H1 (cell line): ENCODE measurements at regions not wholly inside any gene's neighbourhood (a gene's known extent, or its start where the extent isn't known, plus 50 kb on each side); places are given as distances from the start of the nearest gene placed in this dataset.

Source experiments
- CTCF ChIA-PET: fragments of 300-600 bp; sonication (Branson Sonifier 250); formaldehyde crosslinking; loops from one replicate; lab custom pipeline; 2021; ENCODE audit not compliant: partially characterized antibody; lab: Charles Lee
- POLR2A ChIA-PET: fragments of 300-600 bp; sonication (Branson Sonifier 250); formaldehyde crosslinking; loops from one replicate; lab custom pipeline; 2021; ENCODE audit warnings: inconsistent platforms; ENCODE audit not compliant: partially characterized antibody; lab: Charles Lee
- DNase-seq, 2 experiments: peaks; one replicate each; pipeline versions ENCODE4 v3.0.0 to v3.0.0-alpha.2; 2010 to 2022; ENCODE audit warnings: low spot score in 2 of 2, low read depth in 1 of 2, mixed read lengths in 1 of 2
- FAIRE-seq: peaks from 2 replicates; lab custom pipeline; 2011; peaks lifted over from hg19 to GRCh38; lab: Jason Lieb, UNC
- H2AFZ ChIP-seq: 2 replicates; pipeline ENCODE4 v1.8.1; 2012; ENCODE audit warnings: low read length, inconsistent platforms
- H2AK5ac ChIP-seq: 2 replicates; pipeline ENCODE4 v1.6.1; 2013; ENCODE audit warnings: low read depth, low read length
- H2BK120ac ChIP-seq: replicated peaks from 2 replicates; pipeline ENCODE3; 2013; ENCODE audit warnings: low read depth, low read length, inconsistent platforms
- H2BK12ac ChIP-seq: 2 replicates; pipeline ENCODE4 v1.6.1; 2013; ENCODE audit warnings: low read depth, low read length
- H2BK15ac ChIP-seq: 2 replicates; pipeline ENCODE4 v1.6.1; 2013; ENCODE audit warnings: low read length
- H2BK20ac ChIP-seq: 2 replicates; pipeline ENCODE4 v1.6.1; 2013; ENCODE audit warnings: low read length
- H2BK5ac ChIP-seq: 2 replicates; pipeline ENCODE4 v1.6.1; 2013; ENCODE audit warnings: low read depth, low read length
- H3K14ac ChIP-seq: 2 replicates; pipeline ENCODE4 v1.6.1; 2013; ENCODE audit warnings: inconsistent platforms; ENCODE audit not compliant: insufficient read length
- H3K18ac ChIP-seq: 2 replicates; pipeline ENCODE4 v1.6.1; 2013; ENCODE audit warnings: low read length; ENCODE audit errors: extremely low read depth
- H3K23ac ChIP-seq: 2 replicates; pipeline ENCODE4 v1.6.1; 2013; ENCODE audit warnings: inconsistent platforms; ENCODE audit not compliant: insufficient read length
- H3K23me2 ChIP-seq: 2 replicates; pipeline ENCODE4 v1.6.1; 2013; ENCODE audit warnings: low read depth, low read length
- H3K27ac ChIP-seq: 2 replicates; pipeline ENCODE4 v1.6.1; 2011; ENCODE audit warnings: low read depth, low read length, inconsistent platforms
- H3K27me3 ChIP-seq, 4 experiments: replicated peaks in 1 of 4; 1 replicate in 1 of 4; 2 replicates in 3 of 4; pipeline versions ENCODE4 v1.6.1 to v1.8.1; 2011 to 2013; ENCODE audit warnings: low read length in 3 of 4, mild to moderate bottlenecking in 3 of 4, inconsistent platforms in 2 of 4, mixed read lengths in 2 of 4, moderate library complexity in 1 of 4; ENCODE audit not compliant: control insufficient read depth in 3 of 4, insufficient read depth in 3 of 4; ENCODE audit errors: extremely low read depth in 1 of 4
- H3K36me3 ChIP-seq, 4 experiments: 2 replicates each; pipeline versions ENCODE4 v1.6.1 to v1.8.1; 2011 to 2013; ENCODE audit warnings: mild to moderate bottlenecking in 4 of 4, low read length in 3 of 4, moderate library complexity in 2 of 4, control low read depth in 1 of 4, inconsistent platforms in 1 of 4; ENCODE audit not compliant: insufficient read depth in 4 of 4, control insufficient read depth in 2 of 4
- H3K4ac ChIP-seq: replicated peaks from 2 replicates; pipeline ENCODE3; 2013; ENCODE audit warnings: low read length, low read depth, mixed read lengths, inconsistent platforms; ENCODE audit not compliant: insufficient read length
- H3K4me1 ChIP-seq, 4 experiments: replicated peaks in 1 of 4; 1 replicate in 1 of 4; 2 replicates in 3 of 4; pipeline versions ENCODE4 v1.6.1 to v1.8.1; 2011 to 2013; ENCODE audit warnings: low read length in 3 of 4, inconsistent platforms in 2 of 4, mixed read lengths in 1 of 4; ENCODE audit not compliant: insufficient read depth in 4 of 4, control insufficient read depth in 3 of 4
- H3K4me2 ChIP-seq, 2 experiments: 2 replicates each; pipeline versions ENCODE4 v1.6.1 to v1.8.1; 2011 to 2013; ENCODE audit warnings: low read depth in 2 of 2, low read length in 2 of 2, control low read depth in 1 of 2, inconsistent platforms in 1 of 2, mild to moderate bottlenecking in 1 of 2; ENCODE audit not compliant: insufficient read depth in 1 of 2
- H3K4me3 ChIP-seq, 4 experiments: fragments of 200-600, 300-600 bp in 1 of 4; sonication (generic), shearing (Covaris generic), sonication (Bioruptor Twin) in 1 of 4; 2 replicates each; pipeline versions ENCODE4 v1.5.1 to v1.8.1; 2011 to 2016; ENCODE audit warnings: low read length in 4 of 4, low read depth in 3 of 4, control low read depth in 2 of 4, inconsistent platforms in 2 of 4, mild to moderate bottlenecking in 2 of 4, mixed read lengths in 1 of 4, moderate library complexity in 1 of 4; ENCODE audit not compliant: insufficient read depth in 2 of 4; ENCODE audit errors: extremely low read depth in 1 of 4
- H3K56ac ChIP-seq: replicated peaks from 2 replicates; pipeline ENCODE3; 2013; ENCODE audit warnings: low read depth, mild to moderate bottlenecking, mixed read lengths, low read length, inconsistent platforms; ENCODE audit not compliant: insufficient read length
- H3K79me1 ChIP-seq: 2 replicates; pipeline ENCODE4 v1.6.1; 2013; ENCODE audit warnings: low read depth, low read length, control low read depth
- H3K79me2 ChIP-seq, 2 experiments: 2 replicates each; pipeline versions ENCODE4 v1.6.1 to v1.8.1; 2012 to 2013; ENCODE audit warnings: low read length in 2 of 2, mild to moderate bottlenecking in 2 of 2, inconsistent platforms in 1 of 2; ENCODE audit not compliant: insufficient read depth in 2 of 2, control insufficient read depth in 1 of 2
- H3K9ac ChIP-seq, 4 experiments: replicated peaks in 1 of 4; 1 replicate in 1 of 4; 2 replicates in 3 of 4; pipeline versions ENCODE4 v1.6.1 to v1.8.1; 2011 to 2013; ENCODE audit warnings: low read depth in 3 of 4, low read length in 3 of 4, control low read depth in 2 of 4, mild to moderate bottlenecking in 2 of 4, moderate library complexity in 2 of 4, inconsistent platforms in 1 of 4; ENCODE audit errors: extremely low read depth in 1 of 4
- H3K9me3 ChIP-seq, 2 experiments: 2 replicates each; pipeline versions ENCODE4 v1.6.1 to v1.8.1; 2012 to 2013; ENCODE audit warnings: mild to moderate bottlenecking in 2 of 2, moderate library complexity in 2 of 2, control low read depth in 1 of 2, inconsistent platforms in 1 of 2, low read depth in 1 of 2, low read length in 1 of 2, mixed read lengths in 1 of 2; ENCODE audit not compliant: insufficient read depth in 2 of 2
- H4K20me1 ChIP-seq, 2 experiments: replicated peaks in 1 of 2; 2 replicates each; pipeline versions ENCODE3 to v1.8.1; 2011 to 2013; ENCODE audit warnings: inconsistent platforms in 2 of 2, low read length in 2 of 2, mild to moderate bottlenecking in 1 of 2; ENCODE audit not compliant: insufficient read depth in 2 of 2, control insufficient read depth in 1 of 2
- H4K5ac ChIP-seq: 2 replicates; pipeline ENCODE4 v1.6.1; 2013; ENCODE audit warnings: low read length, low read depth, mixed read lengths, inconsistent platforms; ENCODE audit not compliant: insufficient read length
- H4K8ac ChIP-seq: 2 replicates; pipeline ENCODE4 v1.8.0; 2013; ENCODE audit warnings: mild to moderate bottlenecking, moderate library complexity, low read length, inconsistent platforms; ENCODE audit not compliant: insufficient read depth; ENCODE audit errors: extremely low read depth
- H4K91ac ChIP-seq: replicated peaks from 2 replicates; pipeline ENCODE3; 2013; ENCODE audit warnings: low read length, mixed read lengths, inconsistent platforms; ENCODE audit not compliant: insufficient read length
- BCL11A ChIP-seq, 2 experiments: IDR thresholded peaks; one replicate each; pipeline ENCODE4 v1.6.1; 2011; ENCODE audit warnings: low read depth in 2 of 2, low read length in 2 of 2, mild to moderate bottlenecking in 2 of 2
- CEBPB ChIP-seq: IDR thresholded peaks from 2 replicates; pipeline ENCODE4 v1.6.1; 2012; ENCODE audit warnings: low read depth, low read length
- CREB1 ChIP-seq: IDR thresholded peaks from 2 replicates; pipeline ENCODE4 v1.6.1; 2012; ENCODE audit warnings: inconsistent platforms
- HDAC2 ChIP-seq, 2 experiments: fragments of 300-600 bp in 1 of 2; sonication (generic) in 1 of 2; IDR thresholded peaks; 2 replicates each; pipeline ENCODE4 v1.6.1; 2011 to 2012; ENCODE audit warnings: low read depth in 2 of 2, low read length in 2 of 2, mild to moderate bottlenecking in 2 of 2, moderate library complexity in 2 of 2, borderline replicate concordance in 1 of 2, inconsistent platforms in 1 of 2
- JUN ChIP-seq: IDR thresholded peaks from 2 replicates; pipeline ENCODE4 v1.6.1; 2011; ENCODE audit warnings: low read depth, mild to moderate bottlenecking, improper control_type of control experiment, low read length
- POLR2A ChIP-seq, 2 experiments: IDR thresholded peaks; 1 replicate in 1 of 2; 2 replicates in 1 of 2; pipeline ENCODE4 v1.6.1; 2011; ENCODE audit warnings: low read depth in 2 of 2, low read length in 2 of 2, mild to moderate bottlenecking in 2 of 2; ENCODE audit errors: control extremely low read depth in 1 of 2
- RAD21 ChIP-seq, 2 experiments: IDR thresholded peaks in 1 of 2; conservative IDR thresholded peaks in 1 of 2; 2 replicates each; pipeline ENCODE4 v1.6.1; 2011; ENCODE audit warnings: low read depth in 2 of 2, low read length in 2 of 2, improper control_type of control experiment in 1 of 2, inconsistent platforms in 1 of 2, mild to moderate bottlenecking in 1 of 2, moderate library complexity in 1 of 2
- RXRA ChIP-seq: IDR thresholded peaks from 2 replicates; pipeline ENCODE4 v1.6.1; 2011; ENCODE audit warnings: low read depth, mild to moderate bottlenecking, low read length, moderate library complexity; ENCODE audit not compliant: insufficient read depth
- SP1 ChIP-seq: IDR thresholded peaks from 2 replicates; pipeline ENCODE4 v1.6.1; 2011; ENCODE audit warnings: low read depth, low read length
- TBP ChIP-seq: IDR thresholded peaks from 2 replicates; pipeline ENCODE4 v1.6.1; 2011; ENCODE audit warnings: low read depth, low read length, improper control_type of control experiment
- TCF12 ChIP-seq: IDR thresholded peaks from 2 replicates; pipeline ENCODE4 v1.6.1; 2011; ENCODE audit warnings: low read depth, mild to moderate bottlenecking, low read length
- YY1 ChIP-seq: IDR thresholded peaks from 2 replicates; pipeline ENCODE4 v1.6.1; 2011; ENCODE audit warnings: low read depth, mild to moderate bottlenecking, low read length
- whole genome bisulfite sequencing, 2 experiments: shearing (Covaris generic) in 1 of 2; methylation state at CpG; one replicate each; pipeline versions ENCODE4 v1.1.6 to v1.1.7; 2013 to 2015; ENCODE audit warnings: low lambda C conversion rate in 2 of 2, mixed read lengths in 2 of 2, inconsistent platforms in 1 of 2, low coverage in 1 of 2, missing lambda C conversion rate in 1 of 2; ENCODE audit not compliant: insufficient replicate concordance in 2 of 2, insufficient coverage in 1 of 2, insufficient read length in 1 of 2; ENCODE audit errors: extremely low coverage in 1 of 2, missing lambda C conversion rate in 1 of 2; 5-methylcytosine and 5-hydroxymethylcytosine counted together
- TF ChIP-seq, protein P1 (sequence below), 3 experiments: IDR thresholded peaks; 1 replicate in 2 of 3; 2 replicates in 1 of 3; pipeline versions ENCODE4 v1.5.1 to v1.6.1; 2011; ENCODE audit warnings: low read length in 3 of 3, mild to moderate bottlenecking in 3 of 3, inconsistent platforms in 2 of 3, low read depth in 1 of 3, moderate library complexity in 1 of 3; ENCODE audit not compliant: insufficient read depth in 1 of 3; ENCODE audit errors: control extremely low read depth in 1 of 3

DNA sequence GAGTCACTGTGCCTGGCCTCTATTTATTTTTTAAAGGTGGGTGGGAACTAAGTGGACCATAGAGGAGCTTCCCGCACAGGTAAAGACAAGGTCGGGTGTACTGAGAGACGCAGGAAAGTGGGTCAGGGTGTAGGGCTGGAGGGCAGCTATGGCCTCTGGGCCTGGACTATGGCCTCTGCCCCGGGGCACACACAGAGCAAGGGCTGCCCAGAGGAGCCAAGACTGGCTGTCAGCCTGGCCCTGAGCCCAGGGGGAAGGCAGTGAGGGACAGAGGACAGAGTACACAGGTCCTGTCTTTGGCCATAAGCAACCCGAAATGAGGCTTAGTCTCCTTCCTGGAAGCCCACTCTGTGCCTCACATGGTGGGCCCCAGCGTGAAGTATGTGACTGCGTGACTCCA lies 102.1 kb upstream of the PRB2 start:
- no peak overlapping the region for H2BK15ac ChIP-seq
- POLR2A ChIA-PET = no interaction called here
- no peaks in the 10 kb centered on the region; the same call in 1 of the 2 replicates for H3K79me1 ChIP-seq
- H3K36me3 ChIP-seq = no peaks in the 10 kb centered on the region
- no peak overlapping the region for H2BK12ac ChIP-seq
- no peak overlapping the region for H4K91ac ChIP-seq
- H2BK5ac ChIP-seq = no peak overlapping the region
- peaks cover 0 to 11% (median 10%) of the 10 kb centered on the region in 4 experiments; a peak in 5 of 7 replicates for H3K27me3 ChIP-seq
- no peak overlapping the region for H3K9ac ChIP-seq
- no peak overlapping the region for H3K4me2 ChIP-seq
- 90% methylated on average over 7 of the region's 7 CpGs; no CpG with 5 or more reads in 1 of the 2 experiments for WGBS, 2 experiments
- H2AK5ac ChIP-seq = no peak overlapping the region
- H2BK20ac ChIP-seq = no peak overlapping the region
- H3K27ac ChIP-seq = no peak overlapping the region
- peaks cover 4 to 6% of the 10 kb centered on the region in 2 experiments for H4K20me1 ChIP-seq
- H2BK120ac ChIP-seq = no peak overlapping the region
- H4K5ac ChIP-seq = no peak overlapping the region
- no peak overlapping the region for H3K18ac ChIP-seq
- H3K23me2 ChIP-seq = peaks cover 7% of the 10 kb centered on the region; the same call in 1 of the 2 replicates
- no peak overlapping the region for H3K23ac ChIP-seq
- H3K79me2 ChIP-seq = no peaks in the 10 kb centered on the region
- no peak overlapping the region for H4K8ac ChIP-seq
- H3K4ac ChIP-seq = no peak overlapping the region
- peaks cover 0 to 6% (median 2%) of the 10 kb centered on the region in 4 experiments; a peak in 4 of 7 replicates for H3K4me1 ChIP-seq
- no peak overlapping the region for H3K14ac ChIP-seq
- CTCF ChIA-PET = interaction anchor here (1.0 to 2.2 kb wide), 3 partner anchors 9 to 535 kb away, joined by 3 to 14 read pairs (median 4); no protein-coding TSS in a partner anchor
- DNase-seq (no peak), FAIRE-seq (no peak)
- H3K56ac ChIP-seq = no peak overlapping the region
- H3K9me3 ChIP-seq = no peaks in the 10 kb centered on the region
- no peak overlapping the region for H3K4me3 ChIP-seq
- H2AFZ ChIP-seq = no peak overlapping the region
- TF ChIP-seq POLR2A (IDR thresholded peaks at IDR 0.05; ENCODE audit: control extremely low read depth in 1 of 2, low read depth in 2 of 2, low read length in 2 of 2) (no peak), YY1 (no peak), CEBPB (no peak), SP1 (no peak), TBP (no peak), RXRA (no peak), BCL11A (IDR thresholded peaks at IDR 0.05; ENCODE audit: low read depth in 2 of 2, low read length in 2 of 2) (no peak), JUN (no peak), TCF12 (no peak), HDAC2 (IDR thresholded peaks at IDR 0.05; ENCODE audit: borderline replicate concordance in 1 of 2, low read depth in 2 of 2, low read length in 2 of 2) (no peak), CREB1 (no peak), RAD21 (IDR thresholded peaks at IDR 0.05 in 1 of 2, conservative IDR thresholded peaks at IDR 0.05 in 1 of 2; ENCODE audit: low read depth in 2 of 2, low read length in 2 of 2) (no peak)
- TF ChIP-seq, protein P1, sequence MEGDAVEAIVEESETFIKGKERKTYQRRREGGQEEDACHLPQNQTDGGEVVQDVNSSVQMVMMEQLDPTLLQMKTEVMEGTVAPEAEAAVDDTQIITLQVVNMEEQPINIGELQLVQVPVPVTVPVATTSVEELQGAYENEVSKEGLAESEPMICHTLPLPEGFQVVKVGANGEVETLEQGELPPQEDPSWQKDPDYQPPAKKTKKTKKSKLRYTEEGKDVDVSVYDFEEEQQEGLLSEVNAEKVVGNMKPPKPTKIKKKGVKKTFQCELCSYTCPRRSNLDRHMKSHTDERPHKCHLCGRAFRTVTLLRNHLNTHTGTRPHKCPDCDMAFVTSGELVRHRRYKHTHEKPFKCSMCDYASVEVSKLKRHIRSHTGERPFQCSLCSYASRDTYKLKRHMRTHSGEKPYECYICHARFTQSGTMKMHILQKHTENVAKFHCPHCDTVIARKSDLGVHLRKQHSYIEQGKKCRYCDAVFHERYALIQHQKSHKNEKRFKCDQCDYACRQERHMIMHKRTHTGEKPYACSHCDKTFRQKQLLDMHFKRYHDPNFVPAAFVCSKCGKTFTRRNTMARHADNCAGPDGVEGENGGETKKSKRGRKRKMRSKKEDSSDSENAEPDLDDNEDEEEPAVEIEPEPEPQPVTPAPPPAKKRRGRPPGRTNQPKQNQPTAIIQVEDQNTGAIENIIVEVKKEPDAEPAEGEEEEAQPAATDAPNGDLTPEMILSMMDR (IDR thresholded peaks at IDR 0.05; ENCODE audit: control extremely low read depth in 1 of 3, insufficient read depth in 1 of 3, low read depth in 1 of 3, low read length in 3 of 3) = no peak
